ENCODE measurements at regions not wholly inside any gene's neighbourhood (a gene's known extent, or its start where the extent isn't known, plus 50 kb on each side); places are given as distances from the start of the nearest gene placed in this dataset.

GRCh38 chrX:38891641-38892413 is 90.6 kb downstream of the MID1IP1 start:
- no peak overlapping the region for H3K4me3 ChIP-seq
- H3K9me3 ChIP-seq = no peaks in the 10 kb centered on the region
- H3K36me3 ChIP-seq = no peaks in the 10 kb centered on the region
- intact Hi-C loops (cut with DNase I) = no loop called here
- H3K27me3 ChIP-seq = no peaks in the 10 kb centered on the region
- DNase-seq = no peak
- no peak for FAIRE-seq
- WGBS, 2 donors = 51 to 56% methylated on average over 4 of the region's 4 CpGs
- no peaks in the 10 kb centered on the region for H3K4me1 ChIP-seq
- TF ChIP-seq CTCF (IDR thresholded peaks at IDR 0.05) = no peak
- ATAC-seq = no peak
- H3K27ac ChIP-seq = no peak overlapping the region

- no peak for TF ChIP-seq CTCF (IDR thresholded peaks at IDR 0.05)
- no peaks in the 10 kb centered on the region for H3K36me3 ChIP-seq
- no peaks in the 10 kb centered on the region for H3K27me3 ChIP-seq
- no peak for DNase-seq
- H3K9me3 ChIP-seq = no peaks in the 10 kb centered on the region
- no peaks in the 10 kb centered on the region for H3K4me1 ChIP-seq
- H3K4me3 ChIP-seq = no peak overlapping the region
- no peak overlapping the region for H3K27ac ChIP-seq
- peak in 1 of 4 donors; percentile 19 for ATAC-seq
- intact Hi-C loops (cut with DNase I) = no loop called here
- FAIRE-seq = no peak
- WGBS, 2 donors = 10 to 57% methylated on average over 4 of the region's 4 CpGs
These were observed 92.2 kb downstream of the MID1IP1 start for GRCh38 chrX:38893441-38893840.

- intact Hi-C loops (cut with DNase I) = no loop called here
- ATAC-seq (peak in 1 of 4 donors; percentile 38), FAIRE-seq (no peak)
These were observed 94.5 kb downstream of the MID1IP1 start for GRCh38 chrX:38895775-38896174.

GRCh38 chrX:38896724-38897298 is 95.6 kb downstream of the MID1IP1 start:
- Histone ChIP-seq H3K36me3 (no peaks in the 10 kb centered on the region), H3K27me3 (no peaks in the 10 kb centered on the region), H3K9me3 (no peaks in the 10 kb centered on the region), H3K27ac (no peak overlapping the region), H3K4me3 (no peak overlapping the region), H3K4me1 (no peaks in the 10 kb centered on the region)
- no peak for TF ChIP-seq CTCF (IDR thresholded peaks at IDR 0.05)
- DNase-seq (no peak), ATAC-seq (no peak), FAIRE-seq (no peak)
- intact Hi-C loops (cut with DNase I) = no loop called here
- 87 to 92% methylated on average over 4 of the region's 4 CpGs for WGBS, 2 donors

More at GRCh38 chrX:38895775-38896174, 94.5 kb downstream of the MID1IP1 start:
- H3K4me3 ChIP-seq = no peak overlapping the region
- no peaks in the 10 kb centered on the region for H3K4me1 ChIP-seq
- TF ChIP-seq CTCF (IDR thresholded peaks at IDR 0.05) = no peak
- H3K9me3 ChIP-seq = no peaks in the 10 kb centered on the region
- 88 to 95% methylated on average over 1 of the region's 1 CpG for whole genome bisulfite sequencing, 2 donors
- H3K36me3 ChIP-seq = no peaks in the 10 kb centered on the region
- no peaks in the 10 kb centered on the region for H3K27me3 ChIP-seq
- H3K27ac ChIP-seq = no peak overlapping the region
- DNase-seq = no peak

GRCh38 chrX:38898261-38898660 is 97.0 kb downstream of the MID1IP1 start:
- H3K4me1 ChIP-seq = no peaks in the 10 kb centered on the region
- DNase-seq (no peak), FAIRE-seq (no peak), ATAC-seq (no peak)
- intact Hi-C loops (cut with DNase I) = no loop called here
- no peaks in the 10 kb centered on the region for H3K27me3 ChIP-seq
- H3K9me3 ChIP-seq = no peaks in the 10 kb centered on the region
- TF ChIP-seq CTCF (IDR thresholded peaks at IDR 0.05) = no peak
- 61 to 74% methylated on average over 6 of the region's 6 CpGs for WGBS, 2 donors
- H3K36me3 ChIP-seq = no peaks in the 10 kb centered on the region
- H3K4me3 ChIP-seq = no peak overlapping the region
- no peak overlapping the region for H3K27ac ChIP-seq
